ENCODE measurements at regions not wholly inside any gene's neighbourhood (a gene's known extent, or its start where the extent isn't known, plus 50 kb on each side); places are given as distances from the start of the nearest gene placed in this dataset.

- DNase-seq, result no peak
These were observed 126.1 kb downstream of the OSR1 start for GRCh38 chr2:19232312-19232711.

DNA sequence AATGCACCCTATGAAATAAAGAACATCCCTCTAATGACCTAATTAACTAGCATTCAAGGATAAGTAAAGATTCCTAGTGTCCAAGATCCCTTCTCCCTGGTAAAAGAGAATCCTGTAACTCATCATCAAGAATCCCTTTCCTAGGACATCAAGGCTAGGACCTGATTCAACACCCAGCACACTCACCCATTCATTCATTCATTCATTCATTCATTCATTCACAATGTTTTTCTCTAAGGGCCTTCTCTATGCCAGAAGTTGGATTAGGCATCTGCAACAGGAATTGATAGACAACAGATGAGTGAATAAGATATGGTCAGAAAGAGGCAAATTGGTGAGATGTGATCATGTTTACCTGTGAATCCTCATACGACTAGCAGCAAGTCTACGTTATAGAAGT is 126.8 kb downstream of the OSR1 start:
- no peak for DNase-seq

DNA sequence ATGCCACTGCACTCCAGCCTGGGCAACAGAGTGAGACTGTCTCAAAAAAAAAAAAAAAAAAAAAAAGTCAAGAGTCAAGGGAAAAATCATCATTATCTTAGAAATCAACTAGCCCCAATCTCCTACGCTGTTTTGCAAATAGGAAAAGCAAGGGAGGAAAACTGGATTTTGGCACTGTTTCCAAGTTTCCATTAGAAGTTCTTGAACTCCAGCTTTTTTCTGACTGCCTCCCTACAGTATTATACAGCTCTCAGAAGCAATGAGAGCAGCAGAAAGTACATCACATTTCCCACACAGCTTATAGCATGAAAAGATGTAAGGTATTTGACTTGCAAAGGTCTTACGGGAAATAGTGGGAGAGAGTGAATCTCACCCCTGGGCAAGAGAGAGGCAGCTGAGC is 127.8 kb downstream of the OSR1 start:
- no peak for DNase-seq

- DNase-seq, result no peak
These were observed 129.7 kb downstream of the OSR1 start for GRCh38 chr2:19228715-19229114.

- DNase-seq, result no peak
These were observed 130.2 kb downstream of the OSR1 start for GRCh38 chr2:19228181-19228593.

GRCh38 chr2:19226871-19227270 is 131.6 kb downstream of the OSR1 start:
- no peak for DNase-seq

DNA sequence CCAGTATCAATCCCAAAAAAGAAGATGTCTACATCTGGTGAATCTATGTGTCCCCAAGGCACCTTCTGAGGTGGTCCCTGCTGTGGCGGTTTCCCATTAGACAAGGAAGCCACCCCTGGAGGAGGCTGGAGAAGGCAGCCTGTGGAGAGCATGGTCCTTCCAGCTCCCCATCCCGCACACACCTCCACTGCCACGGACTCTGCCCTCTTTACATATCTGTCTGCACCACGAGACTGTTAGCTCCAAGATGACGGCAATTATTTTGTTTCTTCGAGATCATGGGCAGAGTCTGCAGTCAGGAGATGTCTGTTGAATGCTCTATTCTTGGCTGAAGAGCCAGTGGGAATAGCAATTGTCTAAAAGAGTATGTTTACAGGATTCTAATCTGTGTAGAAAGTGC is 132.0 kb downstream of the OSR1 start:
- DNase-seq, result no peak

GRCh38 chr2:19225931-19226330 is 132.5 kb downstream of the OSR1 start:
- DNase-seq, result no peak

GRCh38 chr2:19225126-19225525 is 133.3 kb downstream of the OSR1 start:
- no peak for DNase-seq

DNA sequence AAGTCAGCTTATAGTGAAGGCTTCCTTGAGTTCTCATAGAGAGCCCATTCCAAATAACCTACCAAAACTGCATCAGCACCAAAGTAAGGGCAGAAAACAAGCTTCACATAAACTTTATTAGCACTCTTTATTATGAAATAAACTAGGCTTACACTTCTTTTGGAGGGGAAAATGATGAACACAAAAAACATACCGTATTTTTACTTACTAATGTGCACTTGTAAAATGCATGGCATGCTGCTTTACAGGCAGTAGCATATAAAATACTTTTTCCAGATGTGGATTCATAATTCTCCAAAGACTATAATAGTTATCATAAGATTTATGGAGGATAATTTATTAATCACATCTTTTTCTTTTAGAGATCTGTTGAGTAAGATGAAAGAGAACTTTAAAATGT is 133.9 kb downstream of the OSR1 start:
- no peak for DNase-seq

DNA sequence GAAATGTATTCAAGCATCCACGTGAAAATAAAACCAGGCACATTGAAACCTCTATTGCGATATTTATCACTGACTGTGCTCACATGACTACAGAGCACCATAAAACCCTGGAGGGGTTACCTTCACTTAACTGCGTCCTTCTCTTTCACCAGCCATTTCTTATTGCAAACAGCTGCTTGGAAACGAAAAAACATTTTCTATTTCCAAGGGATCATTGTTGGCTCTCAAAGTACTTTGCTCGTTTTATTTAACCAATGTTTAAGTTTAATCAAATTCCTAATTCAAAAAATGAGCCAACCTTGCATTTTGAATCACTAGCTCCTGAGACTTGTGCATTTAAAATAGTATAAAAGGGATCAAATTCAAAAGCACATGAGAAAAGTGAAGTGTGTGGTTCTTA is 134.4 kb downstream of the OSR1 start:
- no peak for DNase-seq

DNA sequence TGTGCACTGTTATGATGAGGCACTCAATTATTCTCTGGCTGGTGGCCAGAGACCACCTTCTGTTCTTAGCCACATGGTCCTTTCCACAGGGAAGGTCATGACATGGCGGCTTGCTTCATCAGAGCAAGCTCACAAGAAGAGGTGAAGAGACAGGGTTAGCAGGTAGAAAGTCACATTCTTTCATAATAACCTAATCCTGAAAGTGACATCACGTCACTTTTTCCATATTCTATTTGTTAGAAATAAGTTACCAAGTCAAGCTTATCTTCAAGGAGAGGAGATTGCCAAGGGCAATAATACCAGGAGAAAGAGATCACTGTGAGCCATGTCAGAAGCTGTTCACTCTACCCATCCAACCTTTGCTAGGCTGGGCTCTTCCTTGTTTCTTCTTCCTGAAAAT is 139.4 kb downstream of the OSR1 start:
- no peak for DNase-seq

DNA sequence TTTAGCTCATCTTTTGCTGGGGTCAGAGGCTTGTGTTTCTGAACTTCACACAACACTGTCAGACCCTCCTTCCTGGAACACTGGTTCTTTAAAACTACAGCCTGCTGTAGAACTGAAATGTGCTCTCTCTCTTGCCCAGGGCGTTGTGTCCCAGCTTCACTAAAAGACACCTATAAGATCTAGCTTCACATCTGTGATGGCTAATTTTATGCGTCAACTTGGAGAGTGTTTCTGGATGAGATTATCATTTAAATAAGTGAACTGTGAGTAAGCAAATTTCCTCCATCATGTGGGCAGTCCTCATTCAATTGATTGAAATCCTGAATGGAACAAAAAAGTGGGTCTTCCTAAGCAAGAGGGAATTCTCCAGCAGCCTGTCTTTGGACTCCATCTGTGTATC is 140.3 kb downstream of the OSR1 start:
- DNase-seq, result no peak

- no peak for DNase-seq
These were observed 141.5 kb downstream of the OSR1 start for GRCh38 chr2:19216676-19217602.

DNA sequence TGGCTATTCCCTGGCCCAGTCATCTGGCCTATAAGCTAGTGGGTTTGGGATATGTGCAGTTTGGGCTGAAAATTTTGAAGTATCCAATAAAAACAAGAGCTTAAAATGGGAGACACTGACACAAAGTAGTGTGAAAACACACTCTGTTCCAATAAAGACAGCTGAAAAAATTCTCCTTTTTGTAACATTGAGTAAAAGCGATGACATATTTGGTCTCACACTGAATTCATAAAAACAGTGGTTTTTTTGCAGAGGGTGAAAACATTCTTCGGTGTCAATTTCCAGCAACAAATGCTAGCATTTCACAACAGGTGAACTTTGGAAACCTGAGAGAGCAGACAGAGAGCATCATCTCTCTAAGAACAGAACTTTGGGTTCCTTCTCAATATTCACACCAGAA is 142.2 kb downstream of the OSR1 start:
- no peak for DNase-seq

- DNase-seq, result no peak
These were observed 143.6 kb downstream of the OSR1 start for GRCh38 chr2:19214682-19215391.

DNA sequence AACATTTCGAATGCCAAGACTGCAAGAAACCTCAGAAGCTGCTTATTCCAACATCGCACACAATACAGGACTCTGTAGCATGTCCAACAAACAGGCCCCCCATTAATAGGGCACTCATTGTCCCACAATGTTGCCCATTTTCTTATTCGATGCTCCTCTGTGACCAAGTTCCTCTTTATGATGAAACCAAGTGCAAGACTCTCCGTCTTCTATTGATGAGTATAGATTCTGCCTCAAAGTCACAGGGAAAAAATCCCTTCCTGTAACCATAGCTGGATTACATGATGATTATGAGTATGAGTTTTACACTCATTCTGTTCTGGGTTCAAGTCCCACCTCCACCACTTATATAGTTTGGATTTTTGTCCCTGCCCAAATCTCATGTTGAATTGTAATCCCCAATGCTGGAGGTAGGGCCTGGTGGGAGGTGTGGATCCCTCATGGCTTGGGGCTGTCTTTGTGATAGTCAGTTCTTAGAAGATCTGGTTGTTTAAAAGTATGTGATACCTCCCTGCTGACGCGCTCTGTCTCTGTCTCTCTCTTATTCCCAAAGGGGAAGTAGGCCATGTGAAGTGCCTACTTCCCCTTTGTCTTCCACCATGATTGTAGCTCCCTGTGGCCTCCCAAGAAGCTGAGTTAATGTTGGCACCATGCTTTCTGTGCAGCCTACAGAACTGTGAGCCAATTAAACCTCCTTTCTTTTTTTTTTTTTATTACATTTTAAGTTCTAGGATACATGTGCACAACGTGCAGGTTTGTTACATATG is 148.7 kb downstream of the OSR1 start:
- DNase-seq, result no peak

GRCh38 chr2:19208479-19209199 is 149.8 kb downstream of the OSR1 start:
- DNase-seq, result no peak

GRCh38 chr2:19207452-19207851 is 151.0 kb downstream of the OSR1 start:
- DNase-seq, result no peak

DNA sequence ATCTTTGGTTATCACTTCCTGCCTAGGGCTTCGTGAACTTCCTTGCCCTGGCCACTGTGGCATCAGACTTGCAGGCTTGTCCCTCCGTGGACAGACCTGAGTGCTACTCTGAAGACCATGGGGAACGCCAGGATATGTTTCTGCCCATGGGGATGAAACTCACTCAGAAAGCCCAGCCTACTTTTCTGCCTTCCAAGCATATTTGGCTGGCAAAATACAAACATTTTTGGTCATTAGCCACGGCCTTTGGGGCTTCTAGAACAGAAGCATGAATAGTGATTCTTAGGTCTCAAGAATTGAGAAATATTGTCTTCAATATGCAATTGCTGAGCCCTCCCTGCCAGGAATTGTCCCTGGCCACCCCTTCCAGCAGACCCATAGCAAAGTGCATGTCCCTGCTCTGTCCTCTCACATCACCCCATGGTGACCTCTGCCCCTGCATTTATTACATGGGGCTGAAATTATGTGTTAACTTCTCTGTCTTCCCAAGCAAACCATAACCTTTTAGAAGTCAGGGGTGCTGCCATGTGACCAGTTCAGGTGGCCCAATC is 152.4 kb downstream of the OSR1 start:
- DNase-seq, result no peak

DNA sequence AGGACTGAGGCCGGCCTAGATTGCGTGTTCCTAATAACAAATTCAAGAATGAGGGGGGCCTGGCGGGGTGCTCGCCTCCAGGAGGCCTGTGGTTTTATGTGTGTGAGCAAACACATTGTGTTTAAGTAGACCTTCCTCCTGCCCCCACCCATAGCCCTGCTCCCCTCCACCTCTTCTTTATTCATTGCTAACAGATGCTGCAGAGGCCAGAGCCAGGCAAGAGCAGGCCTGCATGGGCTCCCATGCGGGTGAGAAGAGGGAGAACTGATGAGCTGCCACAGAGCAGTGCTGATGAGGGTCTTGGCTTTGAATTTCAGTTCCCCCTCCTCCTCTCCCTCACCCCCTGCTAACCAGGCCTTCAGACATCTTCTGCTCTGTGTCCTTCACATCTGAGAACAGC is 154.6 kb downstream of the OSR1 start:
- no peak for DNase-seq

DNA sequence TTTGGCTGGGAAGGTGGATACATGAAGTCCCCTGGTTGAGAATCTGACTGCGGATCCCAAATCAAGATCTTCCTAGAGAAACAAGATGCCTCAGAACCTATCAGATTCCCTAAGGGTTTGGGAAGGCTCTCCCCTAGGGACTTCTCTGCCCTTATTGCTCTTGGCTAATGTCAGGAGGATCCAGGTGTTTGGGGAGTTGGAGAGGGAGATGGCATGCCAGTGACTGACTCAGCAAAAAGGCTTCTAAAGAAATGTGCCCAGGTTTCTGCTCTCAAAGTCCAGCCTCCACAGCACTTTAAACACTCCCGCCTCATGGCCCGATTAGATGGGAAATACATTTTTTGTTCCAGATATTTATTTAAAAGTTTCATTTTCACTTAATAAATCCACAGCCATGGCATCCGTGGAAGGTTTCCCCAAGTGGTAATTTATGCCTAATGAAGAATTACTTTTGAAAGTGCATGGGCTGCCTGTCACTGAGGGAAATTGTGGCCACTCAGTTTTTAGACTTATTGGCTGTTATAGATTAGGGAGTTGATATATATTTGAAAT is 156.4 kb downstream of the OSR1 start:
- no peak for DNase-seq
